GM21367 (cell line): ENCODE measurements at regions not wholly inside any gene's neighbourhood (a gene's known extent, or its start where the extent isn't known, plus 50 kb on each side); places are given as distances from the start of the nearest gene placed in this dataset.

Experiments used
- ATAC-seq: cut with Tn5 transposase; IDR thresholded peaks from one replicate; pipeline ENCODE4 v1.9.1; 2021; ENCODE audit not compliant: unreplicated experiment

- ATAC-seq = no peak
Observed at GRCh38 chr10:128880159-128880725, 586.8 kb upstream of the MGMT start.

DNA sequence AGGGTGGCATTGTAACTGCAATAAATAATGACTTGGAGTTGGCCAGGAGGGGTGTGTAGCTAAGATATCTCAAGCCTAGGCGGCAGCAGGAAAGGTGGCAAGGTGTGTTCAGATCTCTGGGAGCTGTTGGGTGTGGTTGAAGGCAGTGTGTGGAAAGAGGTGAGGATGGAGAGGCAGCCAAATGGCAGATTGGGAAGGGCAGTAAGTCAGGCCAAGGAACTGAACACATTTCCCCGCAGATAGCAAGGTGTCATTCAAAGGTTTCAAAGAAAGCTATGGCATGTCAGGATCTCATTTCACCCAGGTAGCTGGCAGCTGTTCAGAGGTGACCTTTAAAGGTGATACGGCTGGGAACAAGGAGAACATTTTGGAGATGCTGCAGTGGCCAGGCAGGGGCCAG lies 586.0 kb upstream of the MGMT start:
- no peak for ATAC-seq

GRCh38 chr10:128883231-128884032 lies 583.6 kb upstream of the MGMT start:
- ATAC-seq = no peak

- no peak for ATAC-seq
Observed at GRCh38 chr10:128884033-128884425, 583.0 kb upstream of the MGMT start.

GRCh38 chr10:128884496-128885072 lies 582.5 kb upstream of the MGMT start:
- ATAC-seq = no peak

- ATAC-seq = no peak
Observed at GRCh38 chr10:128885573-128886555, 581.2 kb upstream of the MGMT start.

- ATAC-seq = no peak
Observed at GRCh38 chr10:128887856-128888255, 579.2 kb upstream of the MGMT start.

- ATAC-seq = no peak
Observed at GRCh38 chr10:128892005-128892404, 575.0 kb upstream of the MGMT start.

DNA sequence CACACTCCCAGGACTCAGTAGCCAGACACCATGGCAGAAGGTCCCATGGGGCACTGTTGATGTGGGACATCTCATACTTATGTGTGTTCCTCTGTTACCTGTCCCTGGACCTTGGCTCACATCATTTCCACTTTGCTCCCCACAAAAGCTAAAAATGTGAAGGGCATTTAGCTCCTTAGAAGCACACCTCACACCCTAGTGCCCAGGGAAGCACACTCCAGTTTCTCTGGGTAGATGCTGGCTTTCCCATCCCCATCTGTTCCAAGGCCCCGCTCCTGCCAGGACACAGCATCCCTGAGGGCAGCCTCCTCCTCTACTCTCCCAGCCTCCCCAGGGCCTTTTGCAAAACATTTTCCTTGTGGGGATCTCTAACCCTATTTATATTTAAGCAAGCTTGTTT lies 572.4 kb upstream of the MGMT start:
- no peak for ATAC-seq

DNA sequence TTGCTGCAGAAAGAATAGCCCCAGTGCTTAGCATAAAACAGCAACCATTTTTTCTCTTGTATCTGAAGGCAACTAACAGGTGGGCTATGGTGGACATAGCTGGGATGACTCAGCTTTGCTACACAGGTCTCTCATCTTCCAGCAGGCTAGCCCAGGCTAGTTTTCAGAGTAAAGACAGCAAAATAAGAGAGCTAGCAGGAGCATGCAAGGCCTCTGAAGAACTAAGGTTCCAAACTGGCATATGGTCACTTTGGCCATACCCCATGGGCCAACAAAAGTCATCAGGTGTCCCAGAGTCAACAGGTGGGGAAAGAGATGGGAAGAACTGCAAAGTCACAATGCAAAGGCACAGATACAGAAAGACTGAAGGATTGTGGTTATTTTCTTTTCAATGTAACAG lies 571.6 kb upstream of the MGMT start:
- ATAC-seq = no peak

DNA sequence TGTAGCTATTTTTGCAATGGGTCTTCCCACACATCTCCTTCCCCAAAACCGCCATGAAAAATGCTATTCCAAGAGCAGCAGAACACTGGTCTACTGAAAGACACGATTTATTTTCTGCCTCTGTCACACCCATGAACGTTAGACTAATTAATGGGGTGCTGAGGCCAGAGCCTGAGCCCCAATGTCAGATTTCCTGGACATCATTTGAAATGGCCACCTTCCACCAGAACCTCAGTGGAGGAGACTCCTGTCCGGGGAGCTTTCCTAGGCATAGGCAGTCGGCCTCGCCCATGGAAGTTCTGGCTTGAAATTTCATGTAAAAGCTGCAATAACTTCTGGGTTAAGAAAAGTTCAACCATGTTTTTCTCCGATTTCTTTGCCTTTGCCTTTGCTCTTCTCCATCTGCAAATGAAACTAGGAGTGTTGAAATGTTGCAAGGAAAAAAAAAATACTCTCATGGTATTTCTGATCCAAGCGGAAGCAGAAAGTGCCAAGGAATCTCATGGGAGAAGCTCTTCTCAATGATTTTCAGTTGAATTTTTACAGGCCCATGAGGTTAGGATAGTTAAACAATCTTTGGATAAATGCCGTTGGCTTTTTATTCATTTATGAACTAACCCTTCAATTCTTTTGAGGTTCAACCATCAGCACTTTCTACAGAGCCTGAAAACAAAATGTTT lies 570.8 kb upstream of the MGMT start:
- no peak for ATAC-seq

- ATAC-seq = no peak
Observed at GRCh38 chr10:128896963-128897362, 570.1 kb upstream of the MGMT start.

DNA sequence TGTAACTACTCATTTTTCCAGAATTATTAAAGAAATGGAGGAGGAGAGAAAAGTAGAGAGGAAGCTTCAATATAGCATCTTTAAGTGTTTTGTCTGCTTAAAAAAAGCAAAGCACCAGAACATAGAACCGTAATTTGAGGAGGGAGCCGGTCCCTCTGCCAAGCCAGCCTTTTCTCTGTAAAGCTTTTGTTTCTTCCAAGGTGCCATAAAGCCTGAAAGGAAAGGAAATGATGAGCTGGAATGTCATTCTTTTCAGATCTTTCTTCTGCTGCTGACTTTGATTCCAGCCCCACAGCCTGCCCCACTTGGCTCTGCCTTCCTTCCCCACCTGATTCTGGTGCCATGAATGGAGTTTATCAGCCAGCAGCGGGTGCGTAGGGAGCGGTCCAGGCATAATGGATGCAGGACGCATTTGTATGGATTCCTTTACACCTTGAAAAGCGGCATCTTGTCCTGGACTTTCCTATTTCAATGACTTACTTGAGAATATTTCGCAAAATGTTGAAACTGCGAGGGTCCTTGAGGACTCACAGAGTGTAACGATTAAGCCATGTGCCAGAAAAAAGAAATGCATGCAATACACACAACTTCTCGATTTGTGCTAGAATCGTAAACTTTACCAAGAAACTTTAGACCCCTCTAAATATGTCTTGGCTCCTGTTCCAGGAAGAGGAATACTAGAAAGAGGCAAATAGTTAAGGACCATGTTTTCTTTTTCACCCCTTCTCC lies 569.5 kb upstream of the MGMT start:
- ATAC-seq = no peak

DNA sequence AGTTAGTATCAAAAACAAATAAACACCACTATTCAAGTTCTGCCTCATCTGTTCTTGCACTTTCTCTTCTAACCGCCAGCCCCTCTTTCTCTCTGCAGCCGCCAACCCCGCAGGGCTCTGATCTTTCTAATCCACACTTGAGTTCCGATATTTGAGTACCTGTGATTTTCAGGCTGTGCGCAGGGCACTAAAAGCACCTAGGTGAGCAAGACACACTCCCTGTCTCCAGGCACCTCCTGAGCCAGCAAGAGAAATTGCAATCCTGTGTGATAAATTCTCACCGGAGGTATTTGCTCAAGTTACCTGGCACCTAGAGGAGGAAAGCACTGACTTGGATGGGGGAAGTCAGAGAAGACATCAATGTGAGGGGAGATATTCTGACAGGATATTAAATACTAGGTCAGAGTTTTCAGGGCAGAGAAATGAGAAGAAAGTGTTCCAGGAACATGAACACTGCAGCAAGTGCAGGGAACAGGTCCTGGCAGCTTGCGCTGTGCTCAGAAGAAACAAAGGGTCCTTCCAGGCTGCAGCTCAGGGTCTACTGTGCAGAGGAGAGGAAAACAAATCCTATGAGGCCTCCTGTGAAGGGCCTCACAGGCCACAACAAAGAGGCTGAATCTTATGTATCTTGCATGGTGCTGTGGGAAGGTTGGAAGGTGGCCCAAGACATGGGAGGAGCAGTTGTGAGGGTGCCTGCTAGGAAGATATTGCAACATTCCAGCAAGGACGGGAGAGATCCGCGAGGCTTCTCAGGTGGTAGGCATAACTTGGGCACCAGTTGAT lies 568.7 kb upstream of the MGMT start:
- no peak for ATAC-seq

GRCh38 chr10:128898916-128899195 lies 568.2 kb upstream of the MGMT start:
- ATAC-seq = no peak

DNA sequence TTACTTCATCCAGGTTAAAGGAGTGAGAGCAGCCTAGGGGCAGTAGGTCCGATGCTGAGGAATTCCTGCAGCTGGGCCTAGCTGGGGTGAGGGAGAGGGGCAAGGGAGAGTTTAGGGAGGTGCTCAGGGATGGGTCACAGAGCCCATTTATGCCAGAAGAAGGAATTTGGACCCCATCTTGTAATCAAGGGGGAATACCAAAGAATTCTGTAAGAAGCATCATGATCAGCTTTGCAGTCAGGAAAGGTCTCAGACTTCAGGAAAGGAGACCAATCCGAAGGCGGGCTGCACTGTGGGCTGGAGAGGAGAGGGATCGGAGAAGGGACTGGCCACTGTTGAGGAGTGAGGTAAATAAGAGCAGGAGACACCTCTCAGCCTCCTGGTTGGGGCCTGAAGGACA lies 566.6 kb upstream of the MGMT start:
- ATAC-seq = no peak

DNA sequence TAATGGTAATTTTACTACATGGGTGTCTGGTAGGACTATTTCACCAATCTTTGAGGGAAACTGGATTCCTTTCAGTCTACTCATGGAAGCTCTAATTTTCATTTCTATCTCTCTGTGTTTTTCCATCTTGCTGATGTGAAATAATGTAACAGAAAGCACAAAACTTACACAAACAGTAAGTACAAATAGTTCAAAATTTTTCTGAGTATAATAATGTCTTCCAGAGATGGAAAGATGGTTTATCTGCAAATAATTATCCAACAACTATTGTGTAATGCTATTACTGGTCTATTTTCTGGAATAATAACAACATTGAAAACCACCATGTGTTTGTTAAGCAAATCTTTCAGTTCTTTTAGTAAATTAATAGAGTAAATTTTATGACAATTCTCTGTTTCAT lies 565.8 kb upstream of the MGMT start:
- no peak for ATAC-seq

DNA sequence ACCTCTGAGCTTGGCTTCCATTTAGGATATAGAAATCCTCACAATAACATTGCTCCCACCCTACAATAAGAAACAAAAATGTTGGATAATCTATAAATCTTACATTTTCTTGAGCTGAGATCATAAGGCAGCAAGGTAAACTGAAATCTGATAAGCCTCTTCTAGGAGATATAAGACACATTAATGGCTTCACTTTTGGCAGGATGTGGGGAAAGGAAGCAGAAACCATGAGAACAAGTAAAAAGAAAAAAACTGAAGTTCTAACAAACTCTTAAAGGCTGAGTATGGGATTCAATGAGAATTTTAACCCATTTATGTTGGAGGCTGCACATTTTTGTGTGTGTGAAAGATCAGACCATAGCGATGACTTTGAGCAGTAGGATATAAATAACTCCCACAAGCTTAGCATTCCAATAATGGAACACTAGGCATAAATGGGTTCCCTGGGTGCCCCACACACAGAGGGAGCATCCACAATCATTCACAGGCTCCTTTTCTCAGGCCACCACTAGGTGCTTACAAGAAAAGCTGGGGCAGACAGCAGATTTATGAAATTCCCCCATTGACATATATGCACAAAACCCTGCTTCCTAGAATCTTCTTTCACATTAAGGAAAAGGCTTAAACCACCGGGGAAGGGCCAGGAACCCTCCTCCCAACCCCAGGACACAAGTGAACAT lies 564.9 kb upstream of the MGMT start:
- no peak for ATAC-seq
